Kidney epithelial cell (primary cell): ENCODE measurements at regions not wholly inside any gene's neighbourhood (a gene's known extent, or its start where the extent isn't known, plus 50 kb on each side); places are given as distances from the start of the nearest gene placed in this dataset.

ENCODE experiments used
- DNase-seq: peaks from one replicate; pipeline ENCODE4 v3.0.0-alpha.2; 2010; ENCODE audit warnings: low read depth
- H3K27me3 ChIP-seq: 2 replicates; pipeline ENCODE4 v1.6.0; 2011; ENCODE audit warnings: low read length; ENCODE audit not compliant: control insufficient read depth, insufficient read depth
- H3K36me3 ChIP-seq: 2 replicates; pipeline ENCODE4 v1.5.1; 2011; ENCODE audit warnings: low read length; ENCODE audit not compliant: control insufficient read depth, insufficient read depth
- H3K4me3 ChIP-seq: 2 replicates; pipeline ENCODE4 v1.5.1; 2011; ENCODE audit warnings: low read depth, mild to moderate bottlenecking, control low read depth, low read length
- TF ChIP-seq, protein P1 (sequence below): IDR thresholded peaks from 2 replicates; pipeline ENCODE4 v1.5.1; 2011; ENCODE audit warnings: mild to moderate bottlenecking, moderate library complexity, low read length, control low read depth, inconsistent platforms; ENCODE audit not compliant: insufficient read depth, poor library complexity, severe bottlenecking

- Histone ChIP-seq H3K4me3 (no peak overlapping the region), H3K36me3 (no peaks in the 10 kb centered on the region), H3K27me3 (no peaks in the 10 kb centered on the region)
- TF ChIP-seq, protein P1, sequence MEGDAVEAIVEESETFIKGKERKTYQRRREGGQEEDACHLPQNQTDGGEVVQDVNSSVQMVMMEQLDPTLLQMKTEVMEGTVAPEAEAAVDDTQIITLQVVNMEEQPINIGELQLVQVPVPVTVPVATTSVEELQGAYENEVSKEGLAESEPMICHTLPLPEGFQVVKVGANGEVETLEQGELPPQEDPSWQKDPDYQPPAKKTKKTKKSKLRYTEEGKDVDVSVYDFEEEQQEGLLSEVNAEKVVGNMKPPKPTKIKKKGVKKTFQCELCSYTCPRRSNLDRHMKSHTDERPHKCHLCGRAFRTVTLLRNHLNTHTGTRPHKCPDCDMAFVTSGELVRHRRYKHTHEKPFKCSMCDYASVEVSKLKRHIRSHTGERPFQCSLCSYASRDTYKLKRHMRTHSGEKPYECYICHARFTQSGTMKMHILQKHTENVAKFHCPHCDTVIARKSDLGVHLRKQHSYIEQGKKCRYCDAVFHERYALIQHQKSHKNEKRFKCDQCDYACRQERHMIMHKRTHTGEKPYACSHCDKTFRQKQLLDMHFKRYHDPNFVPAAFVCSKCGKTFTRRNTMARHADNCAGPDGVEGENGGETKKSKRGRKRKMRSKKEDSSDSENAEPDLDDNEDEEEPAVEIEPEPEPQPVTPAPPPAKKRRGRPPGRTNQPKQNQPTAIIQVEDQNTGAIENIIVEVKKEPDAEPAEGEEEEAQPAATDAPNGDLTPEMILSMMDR = no peak
- DNase-seq = no peak
These were observed 96.4 kb upstream of the AMOTL1 start for GRCh38 chr11:94671553-94672366.

GRCh38 chr11:94672636-94673035 is 95.5 kb upstream of the AMOTL1 start:
- TF ChIP-seq, protein P1 = no peak
- no peak for DNase-seq
- Histone ChIP-seq H3K27me3 (no peaks in the 10 kb centered on the region), H3K36me3 (no peaks in the 10 kb centered on the region), H3K4me3 (no peak overlapping the region)

DNA sequence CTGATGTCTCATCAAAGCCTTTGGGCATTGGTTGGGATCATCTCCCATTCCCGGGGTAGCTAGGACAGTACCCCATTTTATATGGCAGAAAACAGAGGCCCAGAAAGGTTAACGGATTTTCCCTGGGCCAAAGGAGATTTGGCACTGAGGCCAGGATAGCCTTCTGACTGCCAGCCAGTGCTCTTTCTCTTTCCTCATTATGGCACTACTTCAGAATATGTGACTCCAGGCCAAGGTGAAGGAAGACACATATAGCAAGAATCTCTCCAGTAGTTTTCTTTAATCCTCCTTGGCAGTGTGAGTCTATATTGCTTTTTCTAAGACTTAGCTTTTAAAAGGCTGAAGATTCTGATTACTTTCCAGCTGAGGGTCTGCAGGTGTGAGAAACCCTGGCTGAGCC is 94.8 kb upstream of the AMOTL1 start:
- no peak for DNase-seq
- TF ChIP-seq, protein P1 = no peak
- no peaks in the 10 kb centered on the region for H3K36me3 ChIP-seq
- no peaks in the 10 kb centered on the region for H3K27me3 ChIP-seq
- no peak overlapping the region for H3K4me3 ChIP-seq

GRCh38 chr11:94673951-94674491 is 94.1 kb upstream of the AMOTL1 start:
- no peak overlapping the region for H3K4me3 ChIP-seq
- TF ChIP-seq, protein P1 = no peak
- DNase-seq = no peak
- no peaks in the 10 kb centered on the region for H3K36me3 ChIP-seq
- H3K27me3 ChIP-seq = no peaks in the 10 kb centered on the region

DNA sequence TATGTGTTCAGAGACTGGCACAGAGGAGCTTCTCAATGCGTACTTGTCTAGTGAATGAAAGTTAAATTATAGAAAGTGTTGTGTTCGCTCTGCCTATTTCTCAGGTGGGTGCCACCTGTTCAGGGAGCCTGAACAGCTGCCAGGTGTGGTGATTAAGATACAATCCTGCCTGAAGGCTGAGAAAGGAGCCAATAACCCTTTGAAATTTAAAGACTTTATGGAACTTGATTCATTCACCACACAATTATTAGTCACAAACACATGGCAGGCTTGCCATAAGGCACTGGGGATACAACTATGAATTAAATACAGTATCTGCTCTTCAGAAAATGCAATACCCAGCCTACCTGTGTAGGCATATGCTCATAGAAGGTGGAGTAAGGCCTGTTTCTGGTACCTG is 92.9 kb upstream of the AMOTL1 start:
- no peak for DNase-seq
- TF ChIP-seq, protein P1 = no peak
- Histone ChIP-seq H3K36me3 (no peaks in the 10 kb centered on the region), H3K27me3 (no peaks in the 10 kb centered on the region), H3K4me3 (no peak overlapping the region)

DNA sequence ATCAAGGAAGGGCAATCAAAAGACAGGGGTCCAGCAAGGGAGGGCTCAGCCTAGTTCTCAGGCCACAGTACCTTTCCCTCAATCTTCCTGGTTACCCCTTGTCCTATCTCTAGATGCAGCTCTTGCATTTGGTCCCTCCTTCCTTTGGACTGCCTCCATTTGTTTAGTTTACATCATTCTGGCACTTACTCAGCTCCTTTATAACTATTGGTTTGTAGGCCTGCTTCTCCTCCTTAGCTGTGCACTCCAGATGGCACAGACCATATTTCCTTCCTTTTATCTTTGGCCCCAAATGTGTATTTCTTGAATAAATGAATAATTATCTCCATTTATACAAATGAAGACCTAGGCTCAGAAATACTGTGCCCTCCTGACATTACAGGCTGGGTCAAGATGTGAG is 92.3 kb upstream of the AMOTL1 start:
- no peaks in the 10 kb centered on the region for H3K27me3 ChIP-seq
- TF ChIP-seq, protein P1 = no peak
- no peak overlapping the region for H3K4me3 ChIP-seq
- DNase-seq = no peak
- no peaks in the 10 kb centered on the region for H3K36me3 ChIP-seq
